ENCODE measurements at regions not wholly inside any gene's neighbourhood (a gene's known extent, or its start where the extent isn't known, plus 50 kb on each side); places are given as distances from the start of the nearest gene placed in this dataset.

GRCh38 chr3:34200576-34200975 is 402.1 kb downstream of the PDCD6IP start:
- no peak for DNase-seq

- no peak for DNase-seq
These were observed 404.5 kb downstream of the PDCD6IP start for GRCh38 chr3:34202975-34203374.

- no peak for DNase-seq
These were observed 405.0 kb downstream of the PDCD6IP start for GRCh38 chr3:34203386-34203785.

- DNase-seq, result no peak
These were observed 408.6 kb downstream of the PDCD6IP start for GRCh38 chr3:34207002-34207401.

GRCh38 chr3:34207806-34208205 is 409.4 kb downstream of the PDCD6IP start:
- DNase-seq, result no peak

- no peak for DNase-seq
These were observed 413.7 kb downstream of the PDCD6IP start for GRCh38 chr3:34212175-34212574.

GRCh38 chr3:34212656-34213055 is 414.2 kb downstream of the PDCD6IP start:
- no peak for DNase-seq

GRCh38 chr3:34213478-34213877 is 415.0 kb downstream of the PDCD6IP start:
- no peak for DNase-seq

GRCh38 chr3:34216711-34217335 is 418.4 kb downstream of the PDCD6IP start:
- no peak for DNase-seq

- DNase-seq, result no peak
These were observed 420.4 kb downstream of the PDCD6IP start for GRCh38 chr3:34218706-34219385.

- DNase-seq, result no peak
These were observed 421.1 kb downstream of the PDCD6IP start for GRCh38 chr3:34219556-34219955.

- DNase-seq, result no peak
These were observed 427.5 kb downstream of the PDCD6IP start for GRCh38 chr3:34225821-34226366.

- DNase-seq, result no peak
These were observed 431.4 kb downstream of the PDCD6IP start for GRCh38 chr3:34229876-34230275.

- DNase-seq, result no peak
These were observed 436.7 kb downstream of the PDCD6IP start for GRCh38 chr3:34235096-34235495.

GRCh38 chr3:34237946-34238345 is 439.5 kb downstream of the PDCD6IP start:
- no peak for DNase-seq

- DNase-seq, result no peak
These were observed 440.0 kb downstream of the PDCD6IP start for GRCh38 chr3:34238407-34238806.

- no peak for DNase-seq
These were observed 440.9 kb downstream of the PDCD6IP start for GRCh38 chr3:34239287-34239686.

- no peak for DNase-seq
These were observed 441.4 kb downstream of the PDCD6IP start for GRCh38 chr3:34239875-34240274.

GRCh38 chr3:34247401-34247800 is 449.0 kb downstream of the PDCD6IP start:
- DNase-seq, result no peak

GRCh38 chr3:34248352-34248751 is 449.9 kb downstream of the PDCD6IP start:
- no peak for DNase-seq

GRCh38 chr3:34254285-34254684 is 455.9 kb downstream of the PDCD6IP start:
- no peak for DNase-seq

GRCh38 chr3:34256021-34256420 is 457.6 kb downstream of the PDCD6IP start:
- peak; percentile 46 for DNase-seq

GRCh38 chr3:34256791-34257190 is 458.4 kb downstream of the PDCD6IP start:
- DNase-seq, result no peak

GRCh38 chr3:34258271-34258998 is 460.0 kb downstream of the PDCD6IP start:
- no peak for DNase-seq
